GM19240 (cell line): ENCODE measurements at regions not wholly inside any gene's neighbourhood (a gene's known extent, or its start where the extent isn't known, plus 50 kb on each side); places are given as distances from the start of the nearest gene placed in this dataset.

Experiments used
- DNase-seq: peaks from one replicate; pipeline ENCODE4 v3.0.0; 2011; ENCODE audit warnings: low spot score; ENCODE audit not compliant: insufficient read length

GRCh38 chr6:2563635-2564034 is 187.1 kb downstream of the MYLK4 start:
- DNase-seq = peak; percentile 62

- no peak for DNase-seq
These were observed 187.8 kb downstream of the MYLK4 start for GRCh38 chr6:2562721-2563451.

GRCh38 chr6:2560917-2561698 is 189.6 kb downstream of the MYLK4 start:
- DNase-seq = no peak

GRCh38 chr6:2560140-2560818 is 190.4 kb downstream of the MYLK4 start:
- DNase-seq = no peak

GRCh38 chr6:2558861-2559801 is 191.6 kb downstream of the MYLK4 start:
- DNase-seq = no peak

- DNase-seq = no peak
These were observed 192.5 kb downstream of the MYLK4 start for GRCh38 chr6:2558098-2558680.

GRCh38 chr6:2557181-2557720 is 193.5 kb downstream of the MYLK4 start:
- DNase-seq = no peak

- DNase-seq = no peak
These were observed 194.0 kb downstream of the MYLK4 start for GRCh38 chr6:2556761-2557160.

- DNase-seq = no peak
These were observed 196.0 kb downstream of the MYLK4 start for GRCh38 chr6:2554651-2555260.

GRCh38 chr6:2552526-2553154 is 198.1 kb downstream of the MYLK4 start:
- DNase-seq = no peak

GRCh38 chr6:2551705-2552104 is 199.0 kb downstream of the MYLK4 start:
- no peak for DNase-seq

GRCh38 chr6:2550247-2550646 is 200.5 kb downstream of the MYLK4 start:
- DNase-seq = no peak

- DNase-seq = no peak
These were observed 200.9 kb downstream of the MYLK4 start for GRCh38 chr6:2549834-2550233.

- DNase-seq = no peak
These were observed 203.4 kb downstream of the MYLK4 start for GRCh38 chr6:2547355-2547754.

GRCh38 chr6:2546901-2547300 is 203.8 kb downstream of the MYLK4 start:
- DNase-seq = no peak

GRCh38 chr6:2545383-2546038 is 205.2 kb downstream of the MYLK4 start:
- no peak for DNase-seq

GRCh38 chr6:2543321-2543720 is 207.4 kb downstream of the MYLK4 start:
- no peak for DNase-seq

GRCh38 chr6:2542858-2543218 is 207.9 kb downstream of the MYLK4 start:
- no peak for DNase-seq
